Mesendoderm (in vitro differentiated cells): ENCODE measurements at regions not wholly inside any gene's neighbourhood (a gene's known extent, or its start where the extent isn't known, plus 50 kb on each side); places are given as distances from the start of the nearest gene placed in this dataset.

Source experiments
- DNase-seq: peaks from one replicate; pipeline ENCODE4 v3.0.0; 2013
- H2AK5ac ChIP-seq: 2 replicates; pipeline ENCODE4 v1.6.1; 2013; ENCODE audit warnings: low read length, inconsistent platforms
- H2BK120ac ChIP-seq: 2 replicates; pipeline ENCODE4 v1.6.1; 2013; ENCODE audit warnings: low read depth, mild to moderate bottlenecking, low read length, moderate library complexity, mixed read lengths
- H2BK15ac ChIP-seq: replicated peaks from 2 replicates; pipeline ENCODE4 v1.6.1; 2013; ENCODE audit warnings: low read depth, mild to moderate bottlenecking, moderate library complexity
- H2BK5ac ChIP-seq: 2 replicates; pipeline ENCODE4 v1.6.1; 2013; ENCODE audit warnings: low read length, inconsistent platforms
- H3K18ac ChIP-seq: 2 replicates; pipeline ENCODE4 v1.6.1; 2013; ENCODE audit warnings: mild to moderate bottlenecking, low read length, mixed read lengths
- H3K23ac ChIP-seq: one replicate; pipeline ENCODE4 v1.6.1; 2013; ENCODE audit warnings: low read length
- H3K27ac ChIP-seq: 2 replicates; pipeline ENCODE4 v1.5.1; 2013; ENCODE audit warnings: low read depth, mild to moderate bottlenecking, inconsistent platforms, low read length, moderate library complexity
- H3K27me3 ChIP-seq: 2 replicates; pipeline ENCODE4 v1.6.1; 2013; ENCODE audit warnings: low read length, control low read depth, mild to moderate bottlenecking, inconsistent platforms; ENCODE audit not compliant: insufficient read depth, poor library complexity
- H3K36me3 ChIP-seq: 2 replicates; pipeline ENCODE4 v1.6.1; 2013; ENCODE audit warnings: low read length, inconsistent platforms; ENCODE audit not compliant: control insufficient read depth, insufficient read depth
- H3K4ac ChIP-seq: one replicate; pipeline ENCODE4 v1.6.1; 2013; ENCODE audit warnings: low read depth, mild to moderate bottlenecking, low read length, moderate library complexity
- H3K4me1 ChIP-seq: 2 replicates; pipeline ENCODE4 v1.6.1; 2013; ENCODE audit warnings: low read depth, low read length, inconsistent platforms; ENCODE audit not compliant: control insufficient read depth
- H3K4me2 ChIP-seq: 2 replicates; pipeline ENCODE4 v1.6.1; 2013; ENCODE audit warnings: low read length
- H3K4me3 ChIP-seq: 2 replicates; pipeline ENCODE4 v1.5.1; 2013; ENCODE audit warnings: mild to moderate bottlenecking, low read length
- H3K56ac ChIP-seq: one replicate; pipeline ENCODE4 v1.6.1; 2013; ENCODE audit warnings: low read length
- H3K79me1 ChIP-seq: 2 replicates; pipeline ENCODE4 v1.6.1; 2013; ENCODE audit warnings: low read length, inconsistent platforms
- H3K79me2 ChIP-seq: 2 replicates; pipeline ENCODE4 v1.6.1; 2013; ENCODE audit warnings: mild to moderate bottlenecking, low read length; ENCODE audit not compliant: control insufficient read depth, insufficient read depth
- H3K9ac ChIP-seq: 2 replicates; pipeline ENCODE4 v1.6.1; 2013; ENCODE audit warnings: low read length, inconsistent platforms
- H4K5ac ChIP-seq: one replicate; pipeline ENCODE4 v1.6.1; 2013; ENCODE audit warnings: low read length
- H4K8ac ChIP-seq: one replicate; pipeline ENCODE4 v1.6.1; 2013; ENCODE audit warnings: low read depth, mild to moderate bottlenecking, control low read depth, low read length, moderate library complexity
- WGBS: extraction: QIAGEN DNeasy Blood & Tissue Kit; methylation state at CpG from one replicate; pipeline ENCODE4 v1.1.7; 2013; ENCODE audit warnings: low lambda C conversion rate, missing lambda C conversion rate; ENCODE audit not compliant: insufficient coverage; ENCODE audit errors: extremely low coverage; 5-methylcytosine and 5-hydroxymethylcytosine counted together

- H2AK5ac ChIP-seq = no peak overlapping the region
- no peaks in the 10 kb centered on the region for H3K36me3 ChIP-seq
- H3K79me2 ChIP-seq = no peaks in the 10 kb centered on the region
- no peak overlapping the region for H2BK5ac ChIP-seq
- H4K5ac ChIP-seq = no peak overlapping the region
- no peaks in the 10 kb centered on the region for H3K4me1 ChIP-seq
- no peak overlapping the region for H3K23ac ChIP-seq
- H3K79me1 ChIP-seq = no peaks in the 10 kb centered on the region
- no peak overlapping the region for H3K56ac ChIP-seq
- H3K4me2 ChIP-seq = no peak overlapping the region
- DNase-seq = no peak
- no peak overlapping the region for H3K4me3 ChIP-seq
- H2BK120ac ChIP-seq = no peak overlapping the region
- no peak overlapping the region for H3K4ac ChIP-seq
- H3K9ac ChIP-seq = no peak overlapping the region
- H3K18ac ChIP-seq = no peak overlapping the region
- H2BK15ac ChIP-seq = no peak overlapping the region
- no peak overlapping the region for H3K27ac ChIP-seq
- H4K8ac ChIP-seq = no peak overlapping the region
- no peaks in the 10 kb centered on the region for H3K27me3 ChIP-seq
- WGBS = no CpG with 5 or more reads among the region's 1 CpG
Observed at GRCh38 chr4:83781434-83781833, 245.5 kb downstream of the GPAT3 start.

- no peak overlapping the region for H3K27ac ChIP-seq
- H3K4ac ChIP-seq = no peak overlapping the region
- no peak overlapping the region for H3K56ac ChIP-seq
- no peak overlapping the region for H2BK120ac ChIP-seq
- WGBS = no CpG with 5 or more reads among the region's 4 CpGs
- no peak overlapping the region for H3K23ac ChIP-seq
- no peak overlapping the region for H3K4me3 ChIP-seq
- H3K18ac ChIP-seq = no peak overlapping the region
- no peak overlapping the region for H4K8ac ChIP-seq
- H2AK5ac ChIP-seq = no peak overlapping the region
- H3K79me1 ChIP-seq = no peaks in the 10 kb centered on the region
- H3K79me2 ChIP-seq = no peaks in the 10 kb centered on the region
- no peaks in the 10 kb centered on the region for H3K27me3 ChIP-seq
- H4K5ac ChIP-seq = no peak overlapping the region
- H3K36me3 ChIP-seq = no peaks in the 10 kb centered on the region
- no peak overlapping the region for H3K4me2 ChIP-seq
- H3K4me1 ChIP-seq = no peaks in the 10 kb centered on the region
- peak; percentile 50 for DNase-seq
- no peak overlapping the region for H2BK5ac ChIP-seq
- H2BK15ac ChIP-seq = no peak overlapping the region
- no peak overlapping the region for H3K9ac ChIP-seq
Observed at GRCh38 chr4:83780053-83780733, 244.3 kb downstream of the GPAT3 start.

GRCh38 chr4:83779103-83780052, 243.5 kb downstream of the GPAT3 start:
- H3K56ac ChIP-seq = no peak overlapping the region
- no peak overlapping the region for H3K4ac ChIP-seq
- WGBS = no CpG with 5 or more reads among the region's 12 CpGs
- no peak overlapping the region for H2BK120ac ChIP-seq
- no peaks in the 10 kb centered on the region for H3K4me1 ChIP-seq
- no peak overlapping the region for H3K9ac ChIP-seq
- H3K36me3 ChIP-seq = no peaks in the 10 kb centered on the region
- H2BK5ac ChIP-seq = no peak overlapping the region
- no peak overlapping the region for H2BK15ac ChIP-seq
- no peak overlapping the region for H3K4me2 ChIP-seq
- no peak for DNase-seq
- H3K79me1 ChIP-seq = no peaks in the 10 kb centered on the region
- H2AK5ac ChIP-seq = no peak overlapping the region
- no peaks in the 10 kb centered on the region for H3K79me2 ChIP-seq
- no peak overlapping the region for H3K23ac ChIP-seq
- no peak overlapping the region for H3K27ac ChIP-seq
- no peak overlapping the region for H3K4me3 ChIP-seq
- H3K27me3 ChIP-seq = no peaks in the 10 kb centered on the region
- H3K18ac ChIP-seq = no peak overlapping the region
- H4K5ac ChIP-seq = no peak overlapping the region
- no peak overlapping the region for H4K8ac ChIP-seq

GRCh38 chr4:83772685-83773084, 236.8 kb downstream of the GPAT3 start:
- no peak overlapping the region for H2BK120ac ChIP-seq
- no peak overlapping the region for H3K27ac ChIP-seq
- no peaks in the 10 kb centered on the region for H3K79me1 ChIP-seq
- no peak overlapping the region for H3K56ac ChIP-seq
- H3K4ac ChIP-seq = no peak overlapping the region
- no peak overlapping the region for H3K18ac ChIP-seq
- no peaks in the 10 kb centered on the region for H3K79me2 ChIP-seq
- H3K4me1 ChIP-seq = no peaks in the 10 kb centered on the region
- no peak overlapping the region for H2BK15ac ChIP-seq
- DNase-seq = peak; percentile 64
- H3K9ac ChIP-seq = no peak overlapping the region
- no peaks in the 10 kb centered on the region for H3K27me3 ChIP-seq
- no peak overlapping the region for H3K23ac ChIP-seq
- H3K4me3 ChIP-seq = no peak overlapping the region
- H4K8ac ChIP-seq = no peak overlapping the region
- H4K5ac ChIP-seq = no peak overlapping the region
- H3K4me2 ChIP-seq = no peak overlapping the region
- no peak overlapping the region for H2AK5ac ChIP-seq
- no peaks in the 10 kb centered on the region for H3K36me3 ChIP-seq
- H2BK5ac ChIP-seq = no peak overlapping the region
- WGBS = no CpG with 5 or more reads among the region's 2 CpGs

- Histone ChIP-seq H3K9ac (no peak overlapping the region), H2BK5ac (no peak overlapping the region), H3K4me2 (no peak overlapping the region), H4K5ac (no peak overlapping the region), H3K4me3 (no peak overlapping the region), H2BK15ac (no peak overlapping the region), H3K4me1 (no peaks in the 10 kb centered on the region), H3K27me3 (no peaks in the 10 kb centered on the region), H3K23ac (no peak overlapping the region), H3K56ac (no peak overlapping the region), H3K4ac (no peak overlapping the region), H2AK5ac (no peak overlapping the region), H3K79me1 (no peaks in the 10 kb centered on the region), H3K36me3 (no peaks in the 10 kb centered on the region), H3K18ac (no peak overlapping the region), H4K8ac (no peak overlapping the region), H3K79me2 (no peaks in the 10 kb centered on the region), H3K27ac (no peak overlapping the region), H2BK120ac (no peak overlapping the region)
- DNase-seq = peak; percentile 77
- WGBS = no CpG with 5 or more reads among the region's 2 CpGs
Observed at GRCh38 chr4:83771113-83771705, 235.3 kb downstream of the GPAT3 start.
